Fibroblast of lung (primary cell): ENCODE measurements at regions not wholly inside any gene's neighbourhood (a gene's known extent, or its start where the extent isn't known, plus 50 kb on each side); places are given as distances from the start of the nearest gene placed in this dataset.

ENCODE experiments used
- EZH2 ChIP-seq: IDR thresholded peaks from 2 replicates; pipeline ENCODE4 v1.5.1; 2012; ENCODE audit warnings: low read length, control low read depth, mild to moderate bottlenecking; ENCODE audit errors: missing control alignments
- TF ChIP-seq, protein P1 (sequence below), 2 donors: IDR thresholded peaks in 1 of 2; conservative IDR thresholded peaks in 1 of 2; 1 replicate in 1 of 2; 2 replicates in 1 of 2; pipeline ENCODE4 v1.5.1; 2011 to 2012; ENCODE audit warnings: low read length in 2 of 2, control low read depth in 1 of 2, inconsistent platforms in 1 of 2, low read depth in 1 of 2, mild to moderate bottlenecking in 1 of 2

DNA sequence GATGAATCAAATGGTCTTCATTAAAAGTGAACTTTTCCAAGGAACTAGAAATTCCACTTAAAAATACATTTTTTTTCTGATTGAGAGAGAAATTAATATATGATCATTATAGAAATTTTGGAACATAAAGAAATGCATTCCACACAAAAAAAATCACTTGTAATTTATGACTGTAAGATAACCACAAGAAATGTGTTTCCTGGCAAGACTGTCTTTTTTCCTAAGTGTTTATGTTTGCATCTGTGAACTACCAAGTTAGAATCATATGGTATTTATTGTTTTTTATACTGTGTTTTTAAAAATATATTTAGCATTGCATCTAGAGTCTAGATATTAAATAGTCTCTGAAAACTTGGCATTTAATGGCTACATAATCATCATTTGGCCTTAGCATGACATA, 726.8 kb downstream of the BCL11B start:
- TF ChIP-seq, protein P1, sequence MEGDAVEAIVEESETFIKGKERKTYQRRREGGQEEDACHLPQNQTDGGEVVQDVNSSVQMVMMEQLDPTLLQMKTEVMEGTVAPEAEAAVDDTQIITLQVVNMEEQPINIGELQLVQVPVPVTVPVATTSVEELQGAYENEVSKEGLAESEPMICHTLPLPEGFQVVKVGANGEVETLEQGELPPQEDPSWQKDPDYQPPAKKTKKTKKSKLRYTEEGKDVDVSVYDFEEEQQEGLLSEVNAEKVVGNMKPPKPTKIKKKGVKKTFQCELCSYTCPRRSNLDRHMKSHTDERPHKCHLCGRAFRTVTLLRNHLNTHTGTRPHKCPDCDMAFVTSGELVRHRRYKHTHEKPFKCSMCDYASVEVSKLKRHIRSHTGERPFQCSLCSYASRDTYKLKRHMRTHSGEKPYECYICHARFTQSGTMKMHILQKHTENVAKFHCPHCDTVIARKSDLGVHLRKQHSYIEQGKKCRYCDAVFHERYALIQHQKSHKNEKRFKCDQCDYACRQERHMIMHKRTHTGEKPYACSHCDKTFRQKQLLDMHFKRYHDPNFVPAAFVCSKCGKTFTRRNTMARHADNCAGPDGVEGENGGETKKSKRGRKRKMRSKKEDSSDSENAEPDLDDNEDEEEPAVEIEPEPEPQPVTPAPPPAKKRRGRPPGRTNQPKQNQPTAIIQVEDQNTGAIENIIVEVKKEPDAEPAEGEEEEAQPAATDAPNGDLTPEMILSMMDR (conservative IDR thresholded peaks at IDR 0.05 in 1 of 2, IDR thresholded peaks at IDR 0.05 in 1 of 2; ENCODE audit: low read depth in 1 of 2, low read length in 2 of 2): no peak
- no peak for TF ChIP-seq EZH2
